ENCODE measurements at regions not wholly inside any gene's neighbourhood (a gene's known extent, or its start where the extent isn't known, plus 50 kb on each side); places are given as distances from the start of the nearest gene placed in this dataset.

DNA sequence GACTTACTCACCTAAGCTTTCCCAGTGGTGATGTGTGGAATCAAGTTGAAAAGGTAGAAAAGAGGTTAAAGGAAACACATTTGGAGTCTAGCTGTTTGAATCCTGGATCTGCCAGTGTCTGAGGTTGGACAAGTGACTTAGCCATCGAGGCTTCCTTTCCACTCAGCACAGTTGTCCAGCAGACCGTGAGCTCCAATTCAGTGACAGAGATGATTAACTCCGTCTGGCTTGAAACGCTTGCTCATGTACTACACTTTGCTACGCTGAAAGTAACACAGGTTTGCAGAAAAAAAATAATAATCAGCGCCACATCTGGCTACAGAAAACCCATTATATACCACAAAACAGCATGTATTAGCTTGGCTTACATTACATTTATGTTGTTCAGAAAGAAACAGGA lies 364.9 kb upstream of the MCTP2 start:
- TF ChIP-seq, protein P1, sequence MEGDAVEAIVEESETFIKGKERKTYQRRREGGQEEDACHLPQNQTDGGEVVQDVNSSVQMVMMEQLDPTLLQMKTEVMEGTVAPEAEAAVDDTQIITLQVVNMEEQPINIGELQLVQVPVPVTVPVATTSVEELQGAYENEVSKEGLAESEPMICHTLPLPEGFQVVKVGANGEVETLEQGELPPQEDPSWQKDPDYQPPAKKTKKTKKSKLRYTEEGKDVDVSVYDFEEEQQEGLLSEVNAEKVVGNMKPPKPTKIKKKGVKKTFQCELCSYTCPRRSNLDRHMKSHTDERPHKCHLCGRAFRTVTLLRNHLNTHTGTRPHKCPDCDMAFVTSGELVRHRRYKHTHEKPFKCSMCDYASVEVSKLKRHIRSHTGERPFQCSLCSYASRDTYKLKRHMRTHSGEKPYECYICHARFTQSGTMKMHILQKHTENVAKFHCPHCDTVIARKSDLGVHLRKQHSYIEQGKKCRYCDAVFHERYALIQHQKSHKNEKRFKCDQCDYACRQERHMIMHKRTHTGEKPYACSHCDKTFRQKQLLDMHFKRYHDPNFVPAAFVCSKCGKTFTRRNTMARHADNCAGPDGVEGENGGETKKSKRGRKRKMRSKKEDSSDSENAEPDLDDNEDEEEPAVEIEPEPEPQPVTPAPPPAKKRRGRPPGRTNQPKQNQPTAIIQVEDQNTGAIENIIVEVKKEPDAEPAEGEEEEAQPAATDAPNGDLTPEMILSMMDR (IDR thresholded peaks at IDR 0.05), result no peak
- H3K27me3 ChIP-seq, result no peaks in the 10 kb centered on the region
- H3K4me3 ChIP-seq, result peak overlapping the region in 2 of 10 donors; percentile 5 to 15
- 66 to 69% methylated on average over 6 of the region's 6 CpGs for WGBS, 2 donors
- ATAC-seq (peak in 6 of 8 donors; percentile 40 to 77 (median 66)), DNase-seq (no peak)
- peak overlapping the region in 9 of 10 donors; percentile 40 to 83 (median 66) for H3K27ac ChIP-seq
- peaks cover 0 to 44% (median 0%) of the 10 kb centered on the region in 9 donors for H3K4me1 ChIP-seq
- intact Hi-C loops (cut with DNase I), result no loop called here
- H3K9me3 ChIP-seq, result no peaks in the 10 kb centered on the region
- no peaks in the 10 kb centered on the region for H3K36me3 ChIP-seq

- intact Hi-C loops (cut with DNase I), result no loop called here
These were observed 365.8 kb upstream of the MCTP2 start for GRCh38 chr15:93865586-93865985.

GRCh38 chr15:93862791-93863190 lies 368.6 kb upstream of the MCTP2 start:
- ATAC-seq (peak in 6 of 8 donors; percentile 18 to 67 (median 52)), DNase-seq (peak in 1 of 2 donors; percentile 20)
- WGBS, 2 donors, result 73 to 76% methylated on average over 7 of the region's 7 CpGs
- peaks cover 0 to 49% (median 0%) of the 10 kb centered on the region in 9 donors for H3K4me1 ChIP-seq
- H3K9me3 ChIP-seq, result no peaks in the 10 kb centered on the region
- no peaks in the 10 kb centered on the region for H3K27me3 ChIP-seq
- TF ChIP-seq, protein P1 (IDR thresholded peaks at IDR 0.05), result no peak
- peak overlapping the region in 1 of 10 donors; percentile 15 for H3K4me3 ChIP-seq
- no peaks in the 10 kb centered on the region for H3K36me3 ChIP-seq
- peak overlapping the region in 5 of 10 donors; percentile 29 to 84 (median 49) for H3K27ac ChIP-seq
- intact Hi-C loops (cut with DNase I), result loop anchor here in 1 of 10 donors (5.0 kb wide), 1 partner anchor 120 kb away; no protein-coding TSS in a partner anchor

More at GRCh38 chr15:93865586-93865985, 365.8 kb upstream of the MCTP2 start:
- Histone ChIP-seq H3K4me3 (no peak overlapping the region), H3K27ac (peak overlapping the region in 7 of 10 donors; percentile 40 to 83 (median 67)), H3K4me1 (peaks cover 0 to 49% (median 0%) of the 10 kb centered on the region in 9 donors), H3K9me3 (no peaks in the 10 kb centered on the region), H3K36me3 (no peaks in the 10 kb centered on the region), H3K27me3 (no peaks in the 10 kb centered on the region)
- ATAC-seq, result peak; percentile 44 to 84 (median 79)
- 49 to 69% methylated on average over 4 of the region's 4 CpGs for whole genome bisulfite sequencing, 2 donors
- DNase-seq, result peak in 1 of 2 donors; percentile 22
- TF ChIP-seq, protein P1 (IDR thresholded peaks at IDR 0.05), result no peak

DNA sequence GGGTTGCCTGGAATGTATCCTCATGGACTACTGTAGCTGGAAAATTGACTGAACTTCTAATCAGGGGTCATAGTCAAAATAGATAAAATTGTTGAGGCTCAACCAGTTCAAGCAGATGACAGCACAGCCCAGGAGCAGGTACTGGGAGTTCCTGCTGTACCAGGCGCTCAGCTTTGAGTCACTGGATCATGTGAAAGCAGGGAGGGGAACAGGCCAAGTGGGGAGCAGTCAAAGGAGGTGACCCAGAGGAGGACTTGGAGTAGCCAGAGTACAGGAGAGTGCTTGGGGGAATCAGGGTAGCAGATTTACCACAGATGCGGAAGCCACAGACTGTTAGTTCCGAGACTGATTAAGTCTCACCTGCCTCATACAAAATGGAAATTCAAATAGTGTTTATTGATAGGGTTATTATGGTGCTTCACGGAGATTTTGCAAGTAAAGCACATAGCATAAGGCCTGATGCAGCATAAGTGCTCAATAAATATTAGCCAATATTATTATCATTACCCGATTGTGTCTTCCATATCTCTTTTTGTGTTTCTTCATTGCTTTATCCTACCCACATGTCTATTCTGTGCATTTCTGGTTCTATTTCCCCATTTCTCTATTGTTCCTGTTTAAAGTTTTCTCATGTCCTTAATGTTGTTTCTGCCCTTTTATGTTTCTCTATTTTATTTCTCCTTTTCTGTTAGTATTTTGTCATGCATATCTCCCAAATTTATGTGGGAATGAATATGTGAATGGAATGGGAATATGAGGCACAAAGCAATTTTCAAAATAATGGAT lies 369.2 kb upstream of the MCTP2 start:
- no peaks in the 10 kb centered on the region for H3K27me3 ChIP-seq
- peak in 1 of 8 donors; percentile 51 for ATAC-seq
- peak overlapping the region in 6 of 10 donors; percentile 3 to 84 (median 40) for H3K27ac ChIP-seq
- H3K4me3 ChIP-seq, result peak overlapping the region in 1 of 10 donors; percentile 15
- no peak for DNase-seq
- WGBS, 2 donors, result 83 to 88% methylated on average over 5 of the region's 5 CpGs
- no peaks in the 10 kb centered on the region for H3K9me3 ChIP-seq
- intact Hi-C loops (cut with DNase I), result loop anchor here in 1 of 10 donors (5.0 kb wide), 1 partner anchor 120 kb away; no protein-coding TSS in a partner anchor
- no peaks in the 10 kb centered on the region for H3K36me3 ChIP-seq
- H3K4me1 ChIP-seq, result peaks cover 0 to 48% (median 0%) of the 10 kb centered on the region in 9 donors
- TF ChIP-seq, protein P1 (IDR thresholded peaks at IDR 0.05), result no peak

Measured in heart right ventricle (tissue), 16 donors.